HEK293 (cell line): ENCODE measurements at regions not wholly inside any gene's neighbourhood (a gene's known extent, or its start where the extent isn't known, plus 50 kb on each side); places are given as distances from the start of the nearest gene placed in this dataset.

Source experiments
- CTCF ChIP-seq: fragments of 450-650 bp; formaldehyde crosslinking; IDR thresholded peaks from 2 replicates; pipeline ENCODE4 v1.5.1; 2016; ENCODE audit warnings: missing biosample characterization, missing genetic modification characterization
- MYNN ChIP-seq: fragments of 450-650 bp; formaldehyde crosslinking; IDR thresholded peaks from 2 replicates; pipeline ENCODE4 v1.5.1; 2016; ENCODE audit warnings: missing biosample characterization, missing genetic modification characterization, borderline replicate concordance
- PATZ1 ChIP-seq: fragments of 450-650 bp; formaldehyde crosslinking; IDR thresholded peaks from 2 replicates; pipeline ENCODE4 v1.5.1; 2016; ENCODE audit warnings: missing biosample characterization, missing genetic modification characterization
- ZNF121 ChIP-seq: fragments of 450-650 bp; formaldehyde crosslinking; IDR thresholded peaks from 2 replicates; pipeline ENCODE4 v1.5.1; 2016; ENCODE audit warnings: missing biosample characterization, missing genetic modification characterization
- ZNF266 ChIP-seq: fragments of 450-650 bp; formaldehyde crosslinking; IDR thresholded peaks from 2 replicates; pipeline ENCODE4 v1.5.1; 2016; ENCODE audit warnings: missing biosample characterization, missing genetic modification characterization, low read depth
- ZNF280D ChIP-seq: fragments of 450-650 bp; formaldehyde crosslinking; IDR thresholded peaks from 2 replicates; pipeline ENCODE4 v1.5.1; 2016; ENCODE audit warnings: missing biosample characterization, missing genetic modification characterization
- ZNF394 ChIP-seq: fragments of 450-650 bp; formaldehyde crosslinking; IDR thresholded peaks from 2 replicates; pipeline ENCODE4 v1.5.1; 2016; ENCODE audit warnings: missing biosample characterization, missing genetic modification characterization, mild to moderate bottlenecking, moderate library complexity, borderline replicate concordance
- ZNF398 ChIP-seq: fragments of 450-650 bp; formaldehyde crosslinking; IDR thresholded peaks from 2 replicates; pipeline ENCODE4 v1.5.1; 2017; ENCODE audit warnings: missing biosample characterization, missing genetic modification characterization
- ZNF645 ChIP-seq: fragments of 450-650 bp; formaldehyde crosslinking; IDR thresholded peaks from 2 replicates; pipeline ENCODE4; 2016; ENCODE audit warnings: missing biosample characterization, missing genetic modification characterization
- ZNF658 ChIP-seq: fragments of 450-650 bp; formaldehyde crosslinking; IDR thresholded peaks from 2 replicates; pipeline ENCODE4; 2016; ENCODE audit warnings: missing biosample characterization, missing genetic modification characterization
- ZNF768 ChIP-seq: fragments of 450-650 bp; formaldehyde crosslinking; IDR thresholded peaks from 2 replicates; pipeline ENCODE4 v1.5.1; 2018; ENCODE audit warnings: missing biosample characterization, mild to moderate bottlenecking, missing genetic modification characterization

- TF ChIP-seq MYNN = no peak
- TF ChIP-seq ZNF394 (tag by site-specific recombination) = no peak
- TF ChIP-seq ZNF266 (tag by site-specific recombination) = no peak
- no peak for TF ChIP-seq CTCF (tag by site-specific recombination)
- no peak for TF ChIP-seq ZNF768 (tag by site-specific recombination)
- TF ChIP-seq ZNF280D (tag by site-specific recombination) = no peak
- TF ChIP-seq ZNF398 = no peak
- TF ChIP-seq ZNF121 (tag by site-specific recombination) = no peak
- no peak for TF ChIP-seq ZNF658 (tag by site-specific recombination)
- no peak for TF ChIP-seq ZNF645
- TF ChIP-seq PATZ1 (tag by site-specific recombination) = no peak
These were observed 191.3 kb upstream of the FAM3C start for GRCh38 chr7:121587435-121587834.
